ENCODE measurements at regions not wholly inside any gene's neighbourhood (a gene's known extent, or its start where the extent isn't known, plus 50 kb on each side); places are given as distances from the start of the nearest gene placed in this dataset.
"Not testable (repeated sequence)": the region's sequence is repeated elsewhere in the genome, so short reads cannot be mapped to it uniquely, and the experiment has no call there.

GRCh38 chr3:166433060-166433459, 595.8 kb upstream of the BCHE start:
- Mint-ChIP-seq H3K4me1 (no peaks in the 10 kb centered on the region), H3K27me3 (ENCODE audit: low read depth) (no peaks in the 10 kb centered on the region), H3K27ac (no peak overlapping the region), H3K4me3 (no peak overlapping the region), H3K36me3 (ENCODE audit: low read depth) (no peaks in the 10 kb centered on the region), H3K9me3 (no peaks in the 10 kb centered on the region)
- TF ChIP-seq CTCF (IDR thresholded peaks at IDR 0.05; ENCODE audit: unreplicated experiment in 3 of 3): no peak

DNA sequence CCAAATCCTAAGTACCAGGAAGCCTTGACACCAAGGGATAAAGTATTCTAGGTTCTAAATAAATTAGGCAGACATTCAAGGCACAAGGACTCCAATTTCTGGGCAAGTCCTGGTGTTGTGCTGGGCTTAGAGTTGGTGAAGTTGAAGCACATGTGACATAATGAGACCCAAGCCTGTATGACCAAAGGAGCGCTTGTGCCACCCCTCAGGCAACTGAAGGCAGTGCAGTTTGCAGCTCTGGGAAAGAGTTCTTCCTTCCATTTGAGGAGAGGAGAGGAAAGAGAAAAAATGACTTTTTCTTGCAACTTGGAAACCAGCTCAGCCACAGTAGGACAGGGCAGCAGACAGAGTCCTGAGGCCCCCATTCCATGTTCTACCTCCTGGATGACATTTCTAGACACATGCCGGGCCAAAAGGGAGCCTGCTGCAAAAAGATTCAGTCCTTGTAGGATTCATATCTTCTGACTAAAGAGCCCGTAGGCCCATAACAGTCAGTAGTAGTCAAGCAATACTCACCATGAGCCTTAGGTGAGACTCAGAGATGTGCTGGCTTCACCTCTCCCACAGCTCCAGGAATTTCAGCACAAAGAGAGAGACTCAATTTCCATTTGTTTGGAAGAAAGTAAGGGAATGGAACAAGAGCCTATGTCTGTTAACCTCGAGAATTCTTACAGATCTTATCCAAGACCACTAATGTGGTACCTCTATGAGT, 588.8 kb upstream of the BCHE start:
- Mint-ChIP-seq H3K36me3 (ENCODE audit: low read depth) (no peaks in the 10 kb centered on the region), H3K9me3 (peaks cover 3% of the 10 kb centered on the region), H3K4me3 (no peak overlapping the region), H3K4me1 (no peaks in the 10 kb centered on the region), H3K27me3 (ENCODE audit: low read depth) (no peaks in the 10 kb centered on the region), H3K27ac (no peak overlapping the region)
- no peak for TF ChIP-seq CTCF (IDR thresholded peaks at IDR 0.05; ENCODE audit: unreplicated experiment in 3 of 3)

DNA sequence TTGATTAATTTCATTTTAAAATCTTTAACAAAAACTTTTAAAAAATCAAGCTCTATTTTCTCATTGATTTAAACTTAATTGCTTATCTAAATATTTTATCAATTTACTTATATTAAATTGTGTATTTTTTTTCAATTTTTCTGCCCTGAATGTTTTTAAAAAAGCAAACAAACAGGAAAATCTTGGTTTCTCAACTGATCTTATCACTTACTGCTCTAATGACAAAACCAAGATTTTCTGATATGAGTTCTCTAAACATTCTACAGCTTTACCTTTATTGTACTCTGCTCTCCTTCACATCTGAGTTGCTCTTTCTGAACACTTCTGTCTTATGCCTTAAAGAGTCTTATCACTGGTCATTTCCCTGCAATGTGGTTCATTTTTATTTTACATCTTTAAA, 587.8 kb upstream of the BCHE start:
- Mint-ChIP-seq H3K4me1 (no peaks in the 10 kb centered on the region), H3K36me3 (ENCODE audit: low read depth) (no peaks in the 10 kb centered on the region), H3K9me3 (peaks cover 9% of the 10 kb centered on the region), H3K27me3 (ENCODE audit: low read depth) (no peaks in the 10 kb centered on the region), H3K27ac (no peak overlapping the region), H3K4me3 (no peak overlapping the region)
- no peak for TF ChIP-seq CTCF (IDR thresholded peaks at IDR 0.05; ENCODE audit: unreplicated experiment in 3 of 3)

GRCh38 chr3:166423824-166424513, 586.7 kb upstream of the BCHE start:
- H3K4me3 Mint-ChIP-seq; H3K27ac Mint-ChIP-seq; H3K27me3 Mint-ChIP-seq (ENCODE audit: low read depth); H3K36me3 Mint-ChIP-seq (ENCODE audit: low read depth); H3K9me3 Mint-ChIP-seq; H3K4me1 Mint-ChIP-seq: not testable (repeated sequence)

- Mint-ChIP-seq H3K9me3 (peaks cover 10% of the 10 kb centered on the region), H3K4me3 (no peak overlapping the region), H3K27ac (no peak overlapping the region), H3K4me1 (no peaks in the 10 kb centered on the region), H3K27me3 (ENCODE audit: low read depth) (no peaks in the 10 kb centered on the region), H3K36me3 (ENCODE audit: low read depth) (no peaks in the 10 kb centered on the region)
- TF ChIP-seq CTCF (IDR thresholded peaks at IDR 0.05; ENCODE audit: unreplicated experiment in 3 of 3): no peak
Measured at GRCh38 chr3:166422556-166422955, 585.3 kb upstream of the BCHE start.

DNA sequence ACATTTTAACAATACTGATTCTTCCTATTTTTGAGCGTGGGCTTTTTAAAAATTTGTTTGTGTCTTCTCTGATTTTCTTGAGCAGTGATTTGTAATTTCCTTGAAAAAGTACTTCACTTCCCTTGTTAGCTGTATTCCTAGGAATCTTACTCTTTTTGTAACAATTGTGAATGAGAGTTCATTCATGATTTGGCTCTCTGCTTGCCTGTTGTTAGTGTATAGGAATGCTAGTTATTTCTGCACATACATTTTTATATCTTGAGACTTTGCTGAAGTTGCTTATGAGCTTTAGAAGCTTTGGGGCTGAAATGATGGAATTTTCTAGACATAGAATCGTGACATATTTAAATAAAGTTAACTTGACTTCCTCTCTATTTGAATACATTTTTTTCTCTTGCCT, 582.8 kb upstream of the BCHE start:
- H3K4me3 Mint-ChIP-seq: no peak overlapping the region
- H3K4me1 Mint-ChIP-seq: no peaks in the 10 kb centered on the region
- H3K27me3 Mint-ChIP-seq (ENCODE audit: low read depth): no peaks in the 10 kb centered on the region
- no peak for TF ChIP-seq CTCF (IDR thresholded peaks at IDR 0.05; ENCODE audit: unreplicated experiment in 3 of 3)
- H3K36me3 Mint-ChIP-seq (ENCODE audit: low read depth): no peaks in the 10 kb centered on the region
- H3K27ac Mint-ChIP-seq: no peak overlapping the region
- H3K9me3 Mint-ChIP-seq: peaks cover 10% of the 10 kb centered on the region

All from nephron (organoid).